Sigmoid colon (tissue), 6 donors: ENCODE measurements at regions not wholly inside any gene's neighbourhood (a gene's known extent, or its start where the extent isn't known, plus 50 kb on each side); places are given as distances from the start of the nearest gene placed in this dataset.

Source experiments
- DNase-seq: peaks from one replicate; pipeline ENCODE4 v3.0.0-alpha.2; 2019
- H3K27ac ChIP-seq, 4 donors: fragments of 200-600 bp; sonication (generic); one replicate each; pipeline ENCODE4 v1.5.1; 2016 to 2019; ENCODE audit warnings: mild to moderate bottlenecking in 1 of 4
- H3K27me3 ChIP-seq, 3 donors: fragments of 200-600 bp; sonication (generic); one replicate each; pipeline ENCODE4 v1.5.1; 2019; ENCODE audit warnings: mild to moderate bottlenecking in 1 of 3
- H3K36me3 ChIP-seq, 4 donors: fragments of 200-600 bp; sonication (generic); one replicate each; pipeline ENCODE4 v1.5.1; 2016 to 2019
- H3K4me1 ChIP-seq, 4 donors: fragments of 200-600 bp; sonication (generic); one replicate each; pipeline ENCODE4 v1.5.1; 2017 to 2019
- H3K4me3 ChIP-seq, 4 donors: fragments of 200-600 bp; sonication (generic); one replicate each; pipeline ENCODE4 v1.5.1; 2017 to 2019; ENCODE audit warnings: mild to moderate bottlenecking in 2 of 4, moderate library complexity in 1 of 4
- H3K9me3 ChIP-seq, 4 donors: fragments of 200-600 bp in 3 of 4; sonication (generic) in 3 of 4; one replicate each; pipeline versions ENCODE4 v1.5.1 to v1.6.1; 2013 to 2019
- CTCF ChIP-seq, 4 experiments: fragments of 450-650 bp in 3 of 4; fragments of 200-600 bp in 1 of 4; IDR thresholded peaks; one replicate each; pipeline ENCODE4 v1.5.1; 2016 to 2019; ENCODE audit warnings: antibody characterized with exemption in 4 of 4, mild to moderate bottlenecking in 3 of 4, moderate library complexity in 2 of 4
- EP300 ChIP-seq, 4 donors: sonication (generic); formaldehyde crosslinking; IDR thresholded peaks; one replicate each; pipeline ENCODE4 v1.6.1; 2017; ENCODE audit warnings: antibody characterized with exemption in 4 of 4
- POLR2A ChIP-seq, 2 donors: fragments of 450-650 bp; IDR thresholded peaks; one replicate each; pipeline ENCODE4 v1.6.1; 2016; ENCODE audit warnings: antibody characterized with exemption in 2 of 2, mild to moderate bottlenecking in 2 of 2, moderate library complexity in 2 of 2
- POLR2AphosphoS5 ChIP-seq, 4 donors: sonication (generic); formaldehyde crosslinking; IDR thresholded peaks; one replicate each; pipeline ENCODE4 v1.6.1; 2017; ENCODE audit warnings: antibody characterized with exemption in 4 of 4
- WGBS, 2 donors: extraction: QIAGEN DNeasy Blood & Tissue Kit; methylation state at CpG; one replicate each; pipeline ENCODE4 v1.1.7; 2013; 5-methylcytosine and 5-hydroxymethylcytosine counted together
- intact Hi-C: fragments of 100-400 bp; cut with DNase I; formaldehyde crosslinking; loops from one replicate; pipeline ENCODE4 v1.15.1; 2023
- donor health status: healthy with polysubstance abuse.
- donor health status: healthy.

GRCh38 chr10:61316676-61317265 lies 136.4 kb downstream of the TMEM26 start:
- H3K27me3 ChIP-seq, result no peaks in the 10 kb centered on the region

GRCh38 chr10:61314273-61314672 lies 138.9 kb downstream of the TMEM26 start:
- Histone ChIP-seq H3K27ac (no peak overlapping the region), H3K4me3 (no peak overlapping the region), H3K4me1 (peaks cover 0 to 3% (median 0%) of the 10 kb centered on the region in 4 donors), H3K36me3 (no peaks in the 10 kb centered on the region), H3K27me3 (no peaks in the 10 kb centered on the region), H3K9me3 (no peaks in the 10 kb centered on the region)
- no peak for DNase-seq
- intact Hi-C loops, result no loop called here
- TF ChIP-seq POLR2A (IDR thresholded peaks at IDR 0.05) (no peak), CTCF (IDR thresholded peaks at IDR 0.05) (no peak), POLR2AphosphoS5 (IDR thresholded peaks at IDR 0.05) (no peak), EP300 (IDR thresholded peaks at IDR 0.05) (no peak)
- 67 to 85% methylated on average over 1 of the region's 1 CpG for WGBS, 2 donors

More at GRCh38 chr10:61316676-61317265, 136.4 kb downstream of the TMEM26 start:
- Histone ChIP-seq H3K36me3 (no peaks in the 10 kb centered on the region), H3K27ac (no peak overlapping the region), H3K9me3 (no peaks in the 10 kb centered on the region), H3K4me3 (no peak overlapping the region), H3K4me1 (peaks cover 0 to 3% (median 0%) of the 10 kb centered on the region in 4 donors)
- 85 to 97% methylated on average over 1 of the region's 1 CpG for WGBS, 2 donors
- TF ChIP-seq CTCF (IDR thresholded peaks at IDR 0.05), result no peak
- no peak for TF ChIP-seq POLR2AphosphoS5 (IDR thresholded peaks at IDR 0.05)
- no peak for TF ChIP-seq EP300 (IDR thresholded peaks at IDR 0.05)
- no peak for TF ChIP-seq POLR2A (IDR thresholded peaks at IDR 0.05)
- no peak for DNase-seq
- intact Hi-C loops, result no loop called here

DNA sequence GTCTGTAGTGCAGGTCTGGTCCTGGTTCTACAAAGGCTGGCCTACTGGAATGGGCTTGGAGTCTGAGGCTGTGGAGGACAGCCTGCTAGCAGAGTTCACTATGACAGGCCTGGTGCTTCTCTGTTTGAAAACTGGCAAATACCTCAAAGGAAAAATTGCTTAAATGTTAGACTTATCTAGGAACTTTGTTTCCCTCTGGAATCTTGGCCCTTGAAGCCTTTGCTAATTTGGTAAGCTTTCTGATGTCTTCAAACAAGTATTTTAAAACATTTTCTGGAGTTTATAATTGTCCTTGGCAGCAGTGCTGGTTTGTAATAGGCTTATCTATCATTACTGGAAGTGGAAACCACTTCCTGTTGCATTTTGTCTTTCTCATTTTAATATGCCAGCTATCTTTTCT lies 139.7 kb downstream of the TMEM26 start:
- intact Hi-C loops, result no loop called here
- Histone ChIP-seq H3K36me3 (no peaks in the 10 kb centered on the region), H3K9me3 (no peaks in the 10 kb centered on the region), H3K4me3 (no peak overlapping the region), H3K27me3 (no peaks in the 10 kb centered on the region), H3K4me1 (peaks cover 0 to 3% (median 0%) of the 10 kb centered on the region in 4 donors), H3K27ac (no peak overlapping the region)
- TF ChIP-seq CTCF (IDR thresholded peaks at IDR 0.05) (no peak), POLR2A (IDR thresholded peaks at IDR 0.05) (no peak), EP300 (IDR thresholded peaks at IDR 0.05) (no peak), POLR2AphosphoS5 (IDR thresholded peaks at IDR 0.05) (no peak)
- DNase-seq, result no peak

GRCh38 chr10:61304746-61305145 lies 148.4 kb downstream of the TMEM26 start:
- WGBS, 2 donors, result 90 to 95% methylated on average over 3 of the region's 3 CpGs
- Histone ChIP-seq H3K4me1 (peaks cover 0 to 18% (median 11%) of the 10 kb centered on the region in 4 donors), H3K4me3 (no peak overlapping the region), H3K27me3 (no peaks in the 10 kb centered on the region), H3K9me3 (no peaks in the 10 kb centered on the region), H3K36me3 (no peaks in the 10 kb centered on the region), H3K27ac (no peak overlapping the region)
- TF ChIP-seq POLR2AphosphoS5 (IDR thresholded peaks at IDR 0.05) (no peak), EP300 (IDR thresholded peaks at IDR 0.05) (no peak), POLR2A (IDR thresholded peaks at IDR 0.05) (no peak), CTCF (IDR thresholded peaks at IDR 0.05) (no peak)
- intact Hi-C loops, result no loop called here
- no peak for DNase-seq

- Histone ChIP-seq H3K4me1 (peaks cover 0 to 18% (median 11%) of the 10 kb centered on the region in 4 donors), H3K9me3 (peaks cover 0 to 6% (median 2%) of the 10 kb centered on the region in 4 donors), H3K36me3 (no peaks in the 10 kb centered on the region), H3K27me3 (no peaks in the 10 kb centered on the region), H3K27ac (no peak overlapping the region), H3K4me3 (no peak overlapping the region)
- no peak for TF ChIP-seq POLR2AphosphoS5 (IDR thresholded peaks at IDR 0.05)
- TF ChIP-seq EP300 (IDR thresholded peaks at IDR 0.05), result no peak
- TF ChIP-seq POLR2A (IDR thresholded peaks at IDR 0.05), result no peak
- TF ChIP-seq CTCF (IDR thresholded peaks at IDR 0.05), result no peak
- intact Hi-C loops, result no loop called here
- DNase-seq, result no peak
Observed at GRCh38 chr10:61302124-61302523, 151.1 kb downstream of the TMEM26 start.
